HL-60 (cell line): ENCODE measurements at regions not wholly inside any gene's neighbourhood (a gene's known extent, or its start where the extent isn't known, plus 50 kb on each side); places are given as distances from the start of the nearest gene placed in this dataset.

Source experiments
- CTCF ChIP-seq: IDR thresholded peaks from one replicate; pipeline ENCODE4 v1.5.1; 2011; ENCODE audit warnings: low read length, control low read depth, inconsistent platforms; ENCODE audit not compliant: insufficient read depth
- GABPA ChIP-seq: IDR thresholded peaks from 2 replicates; pipeline ENCODE4 v1.6.1; 2012; ENCODE audit warnings: low read depth
- POLR2AphosphoS5 ChIP-seq: IDR thresholded peaks from 2 replicates; pipeline ENCODE4 v1.6.1; 2012; ENCODE audit warnings: low read depth
- REST ChIP-seq: IDR thresholded peaks from 2 replicates; pipeline ENCODE4 v1.6.1; 2012; ENCODE audit warnings: low read depth; ENCODE audit not compliant: insufficient replicate concordance

- TF ChIP-seq CTCF (no peak), REST (no peak), POLR2AphosphoS5 (no peak), GABPA (no peak)
Observed at GRCh38 chr3:177824190-177824786, 627.0 kb upstream of the TBL1XR1 start.
